CD14-positive monocyte (primary cell): ENCODE measurements at regions not wholly inside any gene's neighbourhood (a gene's known extent, or its start where the extent isn't known, plus 50 kb on each side); places are given as distances from the start of the nearest gene placed in this dataset.

ENCODE experiments used
- DNase-seq, 3 donors: peaks; one replicate each; pipeline ENCODE4 v3.0.0-alpha.2; 2011 to 2022
- H2AFZ ChIP-seq: 2 replicates; pipeline ENCODE4 v1.6.0; 2012; ENCODE audit warnings: mild to moderate bottlenecking, low read depth, low read length, inconsistent platforms; ENCODE audit not compliant: insufficient read depth, poor library complexity, severe bottlenecking
- H3K27ac ChIP-seq, 2 donors: 1 replicate in 1 of 2; 2 replicates in 1 of 2; pipeline ENCODE4 v1.5.1; 2012 to 2013; ENCODE audit warnings: low read length in 2 of 2, control low read depth in 1 of 2, inconsistent platforms in 1 of 2, low read depth in 1 of 2, mild to moderate bottlenecking in 1 of 2
- H3K27me3 ChIP-seq, 2 donors: one replicate each; pipeline versions ENCODE4 v1.6.0 to v1.6.1; 2011 to 2013; ENCODE audit warnings: low read length in 2 of 2; ENCODE audit not compliant: control insufficient read depth in 2 of 2, insufficient read depth in 2 of 2
- H3K36me3 ChIP-seq, 2 donors: replicated peaks in 1 of 2; 1 replicate in 1 of 2; 2 replicates in 1 of 2; pipeline versions ENCODE4 v1.5.1 to v1.6.1; 2012 to 2013; ENCODE audit warnings: low read length in 2 of 2, control low read depth in 1 of 2, inconsistent platforms in 1 of 2, mild to moderate bottlenecking in 1 of 2; ENCODE audit not compliant: insufficient read depth in 2 of 2, control insufficient read depth in 1 of 2
- H3K4me1 ChIP-seq, 2 donors: 1 replicate in 1 of 2; 2 replicates in 1 of 2; pipeline versions ENCODE4 v1.5.1 to v1.6.1; 2012 to 2013; ENCODE audit warnings: low read length in 2 of 2, control low read depth in 1 of 2, inconsistent platforms in 1 of 2, mild to moderate bottlenecking in 1 of 2, moderate library complexity in 1 of 2; ENCODE audit not compliant: insufficient read depth in 2 of 2, control insufficient read depth in 1 of 2
- H3K4me2 ChIP-seq: replicated peaks from 2 replicates; pipeline ENCODE3; 2012; ENCODE audit warnings: low read length, moderate library complexity, mild to moderate bottlenecking; ENCODE audit not compliant: poor library complexity, severe bottlenecking; ENCODE audit errors: extremely low read depth
- H3K4me3 ChIP-seq, 3 experiments: fragments of 200-600 bp in 1 of 3; sonication (generic) in 1 of 3; replicated peaks in 1 of 3; 1 replicate in 2 of 3; 2 replicates in 1 of 3; pipeline ENCODE4 v1.5.1; 2011 to 2013; ENCODE audit warnings: low read length in 3 of 3, mild to moderate bottlenecking in 3 of 3, control low read depth in 2 of 3, low read depth in 2 of 3, inconsistent platforms in 1 of 3, moderate library complexity in 1 of 3
- H3K79me2 ChIP-seq: 2 replicates; pipeline ENCODE4 v1.6.0; 2012; ENCODE audit warnings: mild to moderate bottlenecking, control low read depth, inconsistent platforms, low read length, moderate library complexity; ENCODE audit not compliant: insufficient read depth
- H3K9ac ChIP-seq: 2 replicates; pipeline ENCODE4 v1.6.0; 2017; ENCODE audit warnings: low read length, mild to moderate bottlenecking; ENCODE audit not compliant: insufficient read depth, poor library complexity, severe bottlenecking
- H3K9me3 ChIP-seq, 2 donors: replicated peaks in 1 of 2; 1 replicate in 1 of 2; 2 replicates in 1 of 2; pipeline versions ENCODE4 v1.5.1 to v1.6.1; 2012 to 2013; ENCODE audit warnings: low read length in 2 of 2, control low read depth in 1 of 2; ENCODE audit not compliant: control insufficient read depth in 1 of 2, insufficient read depth in 1 of 2
- H4K20me1 ChIP-seq: 2 replicates; pipeline ENCODE4 v1.6.0; 2012; ENCODE audit warnings: mild to moderate bottlenecking, low read length, control low read depth, moderate library complexity; ENCODE audit not compliant: insufficient read depth
- H3K27ac Mint-ChIP-seq, 7 donors: one replicate each; pipeline ENCODE4 v1.8.0; 2020; ENCODE audit warnings: mild to moderate bottlenecking in 7 of 7, mixed read lengths in 7 of 7, moderate library complexity in 6 of 7, inconsistent platforms in 2 of 7
- H3K27me3 Mint-ChIP-seq, 3 donors: one replicate each; pipeline ENCODE4 v1.8.0; 2021 to 2022; ENCODE audit warnings: low read depth in 3 of 3, mild to moderate bottlenecking in 3 of 3, mixed read lengths in 3 of 3, moderate library complexity in 3 of 3, inconsistent platforms in 1 of 3
- H3K36me3 Mint-ChIP-seq, 2 donors: one replicate each; pipeline ENCODE4 v1.8.0; 2020; ENCODE audit warnings: mixed read lengths in 2 of 2, inconsistent platforms in 1 of 2, mild to moderate bottlenecking in 1 of 2
- H3K4me1 Mint-ChIP-seq: one replicate; pipeline ENCODE4 v1.8.0; 2020; ENCODE audit warnings: mild to moderate bottlenecking, mixed read lengths
- H3K4me3 Mint-ChIP-seq, 2 donors: one replicate each; pipeline ENCODE4 v1.8.0; 2020; ENCODE audit warnings: mild to moderate bottlenecking in 2 of 2, mixed read lengths in 2 of 2, moderate library complexity in 1 of 2
- H3K9me3 Mint-ChIP-seq, 7 donors: one replicate each; pipeline ENCODE4 v1.8.0; 2020 to 2022; ENCODE audit warnings: mixed read lengths in 7 of 7, mild to moderate bottlenecking in 6 of 7, moderate library complexity in 6 of 7, inconsistent platforms in 2 of 7
- CTCF ChIP-seq: fragments of 200-600 bp; IDR thresholded peaks from one replicate; pipeline ENCODE4 v1.8.0; 2022; ENCODE audit warnings: antibody characterized with exemption, mild to moderate bottlenecking
- WGBS: methylation state at CpG from one replicate; pipeline ENCODE4 v1.1.5; 2013; ENCODE audit warnings: missing lambda C conversion rate; ENCODE audit not compliant: insufficient coverage; 5-methylcytosine and 5-hydroxymethylcytosine counted together
- intact Hi-C, 2 donors: fragments of 100-400 bp; cut with micrococcal nuclease; formaldehyde crosslinking; loops; one replicate each; pipeline versions ENCODE4 v1.15.0 to v1.15.1; 2023

GRCh38 chrX:44043496-44043895 is 70.3 kb upstream of the NDP start:
- Histone ChIP-seq H3K9me3 (no peaks in the 10 kb centered on the region), H3K4me2 (no peak overlapping the region), H3K79me2 (no peaks in the 10 kb centered on the region), H4K20me1 (no peaks in the 10 kb centered on the region), H3K4me3 (no peak overlapping the region), H3K9ac (no peak overlapping the region), H2AFZ (no peak overlapping the region), H3K36me3 (no peaks in the 10 kb centered on the region), H3K4me1 (peaks cover 12 to 18% of the 10 kb centered on the region in 2 donors), H3K27me3 (peaks cover 0 to 1% of the 10 kb centered on the region in 2 donors), H3K27ac (no peak overlapping the region)
- TF ChIP-seq CTCF, result no peak
- no peak for DNase-seq
- Mint-ChIP-seq H3K4me1 (peaks cover 18% of the 10 kb centered on the region), H3K27ac (no peak overlapping the region), H3K27me3 (peaks cover 0 to 6% (median 2%) of the 10 kb centered on the region in 3 donors), H3K36me3 (no peaks in the 10 kb centered on the region), H3K4me3 (no peak overlapping the region), H3K9me3 (peaks cover 0 to 3% (median 1%) of the 10 kb centered on the region in 7 donors)
- intact Hi-C loops, result no loop called here
- WGBS, result no CpG with 5 or more reads among the region's 1 CpG

- no peaks in the 10 kb centered on the region for H3K9me3 ChIP-seq
- H4K20me1 ChIP-seq, result no peaks in the 10 kb centered on the region
- no peak overlapping the region for H3K27ac ChIP-seq
- intact Hi-C loops, result no loop called here
- Mint-ChIP-seq H3K4me1 (peaks cover 19% of the 10 kb centered on the region), H3K9me3 (peaks cover 0 to 3% (median 0%) of the 10 kb centered on the region in 7 donors), H3K27ac (no peak overlapping the region), H3K36me3 (no peaks in the 10 kb centered on the region), H3K4me3 (no peak overlapping the region), H3K27me3 (peaks cover 0 to 6% (median 2%) of the 10 kb centered on the region in 3 donors)
- H3K4me3 ChIP-seq, result no peak overlapping the region
- no peaks in the 10 kb centered on the region for H3K79me2 ChIP-seq
- DNase-seq, result no peak
- no CpG with 5 or more reads among the region's 1 CpG for WGBS
- H3K9ac ChIP-seq, result no peak overlapping the region
- no peak for TF ChIP-seq CTCF
- H3K4me2 ChIP-seq, result no peak overlapping the region
- no peaks in the 10 kb centered on the region for H3K36me3 ChIP-seq
- H3K27me3 ChIP-seq, result peaks cover 0 to 2% of the 10 kb centered on the region in 2 donors
- peaks cover 12 to 18% of the 10 kb centered on the region in 2 donors for H3K4me1 ChIP-seq
- no peak overlapping the region for H2AFZ ChIP-seq
These were observed 69.6 kb upstream of the NDP start for GRCh38 chrX:44042751-44043150.
